Right ventricle myocardium superior (tissue), 1 donor: ENCODE measurements at regions not wholly inside any gene's neighbourhood (a gene's known extent, or its start where the extent isn't known, plus 50 kb on each side); places are given as distances from the start of the nearest gene placed in this dataset.
A peak's percentile ranks its signal among the peaks of the same experiment; 100 is the strongest.

Source experiments
- ATAC-seq: fragments of 200-7000 bp; cut with Tn5 transposase; one replicate; pipeline ENCODE4 v1.9.1; 2020; ENCODE audit warnings: mild to moderate bottlenecking; ENCODE audit not compliant: poor library complexity
- DNase-seq: peaks from one replicate; pipeline ENCODE4 v3.0.0-alpha.2; 2020
- intact Hi-C: fragments of 100-400 bp; cut with DNase I; formaldehyde crosslinking; loops from one replicate; pipeline ENCODE4 v1.11.2; 2022
- donor health status: DM: no; HTN: yes; CAD: no; lungs with severe emphysema.

DNA sequence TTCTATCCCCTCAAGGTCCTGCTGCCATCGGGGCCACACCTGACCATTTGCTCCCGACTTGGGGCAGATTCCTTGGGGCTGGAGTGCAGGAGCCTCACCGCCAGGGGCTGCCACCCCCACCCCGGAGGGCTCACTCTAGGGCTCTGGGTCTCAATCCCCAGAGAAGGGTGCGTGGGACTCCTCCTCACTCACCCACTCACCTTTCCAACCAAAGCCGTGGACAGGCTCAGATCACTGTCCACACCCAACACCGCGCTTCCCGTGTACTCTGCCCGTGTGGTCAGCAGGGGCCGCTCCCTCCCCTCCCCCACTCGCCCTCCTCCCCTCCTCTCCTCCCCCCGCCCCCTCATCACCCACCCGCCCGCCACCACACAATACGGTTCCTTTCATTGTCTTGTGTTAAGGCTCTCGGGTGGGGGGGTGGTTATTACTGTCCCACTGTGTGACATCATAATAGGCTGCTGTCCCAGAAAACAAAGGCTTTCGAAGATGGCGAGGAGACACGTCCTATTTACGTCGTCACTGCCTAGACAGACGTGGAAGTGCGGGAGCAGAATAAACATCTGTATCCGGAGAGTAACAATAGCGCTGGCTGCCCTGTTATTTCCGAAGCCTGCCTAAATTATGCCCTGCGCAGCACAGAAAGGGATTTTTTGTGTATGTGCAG is 85.8 kb downstream of the YTHDF1 start:
- ATAC-seq, result no peak
- DNase-seq, result no peak

DNA sequence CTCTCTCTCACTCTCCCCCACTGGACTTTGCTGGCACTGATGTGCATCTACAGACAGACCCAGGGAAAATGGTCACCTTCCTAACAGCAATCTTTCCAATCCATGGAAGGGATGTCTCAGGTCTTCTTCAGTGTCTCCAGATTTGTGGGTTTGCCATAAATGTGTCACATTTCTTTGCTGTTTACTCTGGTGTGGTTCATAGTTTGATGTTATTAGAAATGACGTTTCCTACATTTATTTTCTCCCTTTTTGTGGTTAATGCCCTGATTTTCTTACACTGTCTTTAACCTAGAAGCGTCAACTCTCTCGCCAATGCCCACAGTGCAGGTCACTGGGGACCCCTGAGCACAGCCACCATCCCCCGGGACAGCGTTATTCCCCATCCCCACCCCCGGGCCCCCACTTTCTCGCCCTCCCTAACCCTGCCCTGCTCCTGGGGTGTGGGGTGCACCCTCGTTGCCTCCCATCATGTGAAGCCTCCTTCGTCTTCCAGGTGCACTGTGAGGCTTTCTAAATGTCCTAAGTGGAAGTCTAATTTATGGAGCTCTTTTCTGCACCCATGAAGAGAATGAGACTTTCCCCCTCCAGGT is 86.5 kb downstream of the YTHDF1 start:
- no peak for DNase-seq
- intact Hi-C loops, result no loop called here
- ATAC-seq, result no peak

More for the DNA sequence above, 85.8 kb downstream of the YTHDF1 start:
- intact Hi-C loops, result no loop called here

DNA sequence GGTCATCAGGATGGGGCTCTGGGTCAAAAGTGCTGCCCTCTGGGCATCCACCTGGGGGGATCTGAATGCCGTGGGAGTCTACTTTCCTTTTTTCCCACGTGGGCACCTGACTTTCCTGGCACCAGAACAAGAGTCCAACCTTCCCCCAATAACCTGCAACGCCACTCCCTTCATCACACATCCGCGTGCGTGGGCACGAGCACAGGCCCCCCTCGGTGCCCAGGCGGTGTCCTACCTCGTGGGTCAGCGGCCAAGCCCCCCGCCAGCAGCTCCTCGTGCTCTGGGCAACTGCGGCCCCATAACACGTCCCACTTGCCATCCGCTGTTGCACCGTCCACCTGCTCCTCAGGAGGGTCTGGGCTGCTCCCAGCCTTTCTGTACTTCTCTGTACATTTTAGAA is 87.0 kb downstream of the YTHDF1 start:
- intact Hi-C loops, result no loop called here
- DNase-seq (no peak), ATAC-seq (no peak)

DNA sequence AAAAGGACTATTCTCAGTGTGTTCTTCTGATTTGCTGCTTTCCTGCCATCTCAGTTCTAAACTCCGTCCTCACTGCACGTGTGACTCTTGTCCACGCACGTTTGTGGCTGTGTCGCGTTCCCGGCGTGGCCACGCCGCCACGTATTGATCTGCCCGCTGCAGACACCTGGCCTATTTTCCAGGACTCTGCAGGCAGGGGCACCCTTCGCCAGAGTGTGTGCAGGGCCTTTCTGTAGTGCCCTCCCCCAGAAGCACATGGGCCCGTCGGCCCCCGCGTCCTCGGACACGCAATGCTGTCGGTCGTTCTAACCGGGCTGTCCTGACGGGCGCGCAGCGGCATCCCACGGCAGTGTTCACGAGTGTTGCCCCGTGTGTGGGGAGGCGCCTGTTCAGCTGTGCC is 87.6 kb downstream of the YTHDF1 start:
- intact Hi-C loops, result no loop called here
- DNase-seq (peak; percentile 28), ATAC-seq (no peak)

DNA sequence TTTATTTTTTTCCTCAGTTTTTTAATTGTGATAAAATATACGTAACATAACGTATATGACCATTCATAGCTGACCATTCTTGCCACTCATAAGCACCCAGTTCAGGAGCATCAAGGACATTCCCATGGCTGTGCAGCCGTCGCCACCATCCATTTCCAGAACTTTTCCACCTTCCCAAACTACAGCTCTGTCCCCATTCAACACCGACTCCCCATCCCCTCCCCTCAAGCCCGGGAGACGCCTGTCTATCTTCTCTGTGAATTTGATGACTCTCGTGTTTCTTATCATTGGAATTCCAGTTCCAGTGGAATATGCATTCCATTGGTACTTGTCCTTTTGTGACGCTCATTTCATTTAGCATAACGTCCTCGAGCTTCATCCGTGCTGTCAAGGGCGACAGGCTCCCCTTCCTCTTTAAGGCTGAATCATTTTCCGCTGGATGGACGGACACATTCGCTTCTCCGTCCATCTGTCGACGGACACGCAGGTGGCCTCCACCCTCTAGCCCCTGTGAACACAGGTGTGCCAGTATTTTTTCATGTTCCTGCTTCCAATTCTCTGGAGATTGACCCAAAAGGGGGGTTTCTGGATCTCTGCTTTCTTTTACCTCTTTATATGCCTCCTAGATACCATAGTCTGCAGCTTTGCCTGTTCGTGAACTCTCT is 88.1 kb downstream of the YTHDF1 start:
- no peak for ATAC-seq
- intact Hi-C loops, result no loop called here
- DNase-seq, result no peak

DNA sequence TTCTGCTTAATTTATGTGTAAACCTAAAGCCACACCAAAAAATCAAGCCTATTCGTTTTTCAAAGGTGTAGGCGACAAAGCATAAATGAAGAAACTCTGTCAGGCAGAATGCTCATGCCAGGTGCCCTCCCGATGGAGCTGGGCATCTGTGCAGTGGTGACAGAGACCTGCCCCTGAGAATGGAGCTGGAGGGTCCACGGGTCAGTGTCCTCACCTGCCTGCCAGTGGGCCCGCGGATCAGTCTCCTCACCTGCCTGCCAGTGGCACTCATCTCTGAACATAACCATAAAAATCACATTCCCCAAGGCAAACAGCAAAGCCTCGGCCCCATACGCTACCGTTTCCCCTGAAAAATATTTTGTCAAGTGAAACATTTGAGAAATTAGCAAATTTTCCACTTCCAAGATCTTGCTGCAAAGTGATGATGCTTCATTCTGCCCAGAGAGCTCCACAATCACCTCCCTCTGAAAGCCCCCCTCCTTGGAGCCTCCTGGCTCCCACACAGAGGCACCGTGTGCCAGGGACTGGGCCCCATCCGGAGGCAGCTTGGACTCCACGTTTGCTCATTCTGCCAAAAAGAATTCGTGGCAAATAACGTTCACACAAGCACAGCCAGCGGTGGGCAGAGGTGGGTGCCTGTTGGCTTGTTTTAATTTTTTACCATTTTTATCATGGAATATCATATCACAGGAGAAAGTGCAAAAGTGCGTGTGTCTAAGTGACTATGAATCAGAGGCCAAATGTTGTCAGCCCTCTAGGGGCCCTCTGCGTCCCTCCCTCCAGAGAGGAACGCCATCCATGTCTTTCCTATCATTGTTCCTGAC is 88.8 kb downstream of the YTHDF1 start:
- intact Hi-C loops, result no loop called here
- ATAC-seq, result no peak
- DNase-seq, result peak; percentile 17

DNA sequence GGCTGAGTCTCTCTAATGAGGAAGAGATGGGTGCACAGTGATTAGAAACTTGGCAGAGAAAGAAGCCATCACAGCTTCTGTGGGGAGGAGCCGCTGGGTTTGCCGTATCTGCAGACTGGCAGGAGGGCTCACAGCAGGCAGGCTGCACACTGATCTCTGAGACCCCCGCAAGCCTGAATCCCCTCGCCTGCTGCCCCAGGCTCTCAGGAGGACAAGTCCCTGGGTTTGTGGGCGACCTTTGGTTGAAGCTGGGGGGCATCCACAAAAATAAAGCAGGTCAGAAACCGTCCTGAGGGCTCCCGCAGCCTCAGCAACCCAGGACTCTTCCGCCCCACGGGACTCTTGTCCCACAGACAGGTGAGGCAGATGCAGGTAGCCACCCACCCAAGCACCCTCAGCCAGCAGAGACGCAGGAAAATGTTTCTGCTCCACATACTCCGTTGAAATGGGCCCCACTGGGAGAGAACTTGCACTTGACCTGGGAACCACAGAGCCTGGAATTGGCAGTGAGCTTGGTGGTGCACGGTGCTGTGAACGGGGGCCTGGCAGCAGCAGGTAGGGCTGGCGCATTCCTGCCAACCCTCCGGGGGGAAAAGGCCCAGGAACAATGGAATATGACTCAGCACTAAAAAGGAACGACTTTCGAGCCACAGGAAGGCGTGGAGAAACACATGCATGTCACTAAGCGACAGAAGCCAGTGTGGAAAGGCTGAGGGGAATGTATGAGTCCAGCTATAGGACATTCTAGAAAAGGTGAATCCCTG is 89.9 kb downstream of the YTHDF1 start:
- peak; percentile 11 for DNase-seq
- ATAC-seq, result no peak
- intact Hi-C loops, result no loop called here

DNA sequence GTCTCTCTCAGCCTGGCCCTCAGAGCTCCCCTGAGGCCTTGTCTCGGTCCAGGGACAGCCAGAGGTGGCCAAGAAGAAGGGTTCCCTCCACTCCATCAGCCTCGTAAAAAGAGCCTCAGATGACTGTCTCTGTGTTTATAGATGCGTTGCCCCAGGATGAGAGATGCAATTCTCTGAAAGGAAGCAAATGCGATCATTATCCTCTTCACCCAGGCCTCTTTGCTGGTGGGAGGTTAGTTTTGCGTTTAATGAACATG is 90.4 kb downstream of the YTHDF1 start:
- intact Hi-C loops, result no loop called here
- ATAC-seq (no peak), DNase-seq (no peak)

DNA sequence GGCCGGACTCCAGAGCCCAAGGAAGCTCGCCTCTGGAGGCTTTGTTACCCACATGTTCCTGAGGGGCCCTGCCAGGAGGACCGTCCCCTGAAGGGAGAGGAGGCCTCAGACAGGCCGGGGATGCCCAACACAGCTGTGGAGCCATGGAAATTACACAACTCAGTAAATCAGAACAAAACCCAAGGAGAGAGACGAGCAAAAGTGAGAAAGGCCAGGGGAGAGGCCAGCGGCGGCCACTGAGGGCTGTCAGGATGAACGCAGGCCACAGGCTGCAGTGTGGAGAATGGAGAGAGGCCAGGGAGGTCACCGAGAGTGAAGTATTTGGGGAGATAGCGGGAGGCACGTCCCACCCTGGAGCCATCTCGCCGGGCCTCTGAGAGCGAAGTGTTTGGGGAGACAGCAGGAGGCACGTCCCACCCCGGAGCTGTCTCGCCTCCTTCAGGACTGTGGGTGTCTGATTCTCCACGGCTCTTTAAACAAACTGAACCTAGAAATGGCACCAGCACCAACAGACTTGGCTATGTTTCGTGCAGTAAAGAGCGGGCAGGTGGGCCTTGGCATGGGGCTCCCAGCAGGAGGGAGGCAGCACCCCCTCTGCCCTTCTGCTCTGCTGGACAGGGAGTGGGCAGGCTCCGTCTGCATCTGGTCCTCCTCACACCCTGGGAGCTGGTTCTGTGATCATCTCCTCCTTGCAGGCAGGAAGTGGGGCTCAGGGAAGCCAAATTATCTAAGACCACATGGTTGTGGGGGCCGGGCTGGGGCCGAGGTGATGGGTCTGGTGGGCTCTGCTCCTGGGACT is 91.0 kb downstream of the YTHDF1 start:
- ATAC-seq (no peak), DNase-seq (peak; percentile 6)
- intact Hi-C loops, result no loop called here

DNA sequence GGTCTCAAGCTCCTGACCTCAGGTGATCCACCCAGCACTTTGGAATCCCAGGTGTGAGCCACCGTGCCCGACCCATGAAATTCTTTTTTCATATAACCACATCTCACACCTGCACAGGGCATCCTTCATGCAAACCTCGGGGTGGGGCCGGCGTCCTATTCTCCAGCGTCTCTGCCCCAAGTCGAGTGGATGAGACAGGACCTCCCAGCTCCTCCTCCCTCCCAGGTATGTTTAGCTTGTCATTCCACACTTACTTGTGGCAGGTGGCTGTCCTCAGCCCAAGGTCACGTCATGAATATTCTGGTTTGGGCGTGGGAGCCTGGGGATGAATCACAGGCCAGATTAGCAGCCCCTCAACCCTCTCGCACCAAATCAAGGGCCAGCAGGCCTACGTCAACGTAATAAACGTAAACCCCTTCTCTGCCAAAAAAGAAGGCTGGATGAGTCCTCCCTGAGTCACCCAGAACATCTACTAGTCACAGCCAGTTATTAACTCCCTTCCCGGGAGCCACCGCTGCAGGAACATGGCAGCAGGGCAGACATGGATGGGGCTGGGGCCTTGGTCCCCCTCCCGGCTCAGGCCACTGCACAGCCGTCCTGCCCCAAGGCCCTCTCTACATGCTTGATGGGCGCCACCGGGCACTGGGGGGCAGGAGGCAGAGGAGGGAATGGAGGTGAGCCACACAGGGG is 91.7 kb downstream of the YTHDF1 start:
- intact Hi-C loops, result no loop called here
- DNase-seq, result peak; percentile 17
- no peak for ATAC-seq

DNA sequence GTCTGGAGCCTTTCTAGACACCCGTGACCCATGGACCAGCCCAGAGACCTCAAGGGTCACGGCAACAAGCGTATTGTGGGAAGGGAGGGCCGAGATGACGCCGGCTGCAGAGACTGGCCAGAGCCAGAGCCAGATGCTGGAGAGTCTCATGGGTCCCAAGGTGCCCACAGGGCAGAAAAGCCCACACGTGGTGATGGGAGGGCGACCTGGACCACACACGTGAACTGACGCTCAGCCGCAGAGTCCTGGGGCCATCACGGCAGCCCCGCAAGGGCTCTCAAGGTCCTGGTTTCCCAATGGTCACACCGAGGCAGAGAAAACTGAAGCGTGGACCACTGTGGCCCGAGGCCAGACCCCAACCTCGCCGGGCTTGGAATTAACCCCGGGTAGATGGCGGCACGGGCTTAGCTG is 92.6 kb downstream of the YTHDF1 start:
- DNase-seq (no peak), ATAC-seq (no peak)
- intact Hi-C loops, result no loop called here

DNA sequence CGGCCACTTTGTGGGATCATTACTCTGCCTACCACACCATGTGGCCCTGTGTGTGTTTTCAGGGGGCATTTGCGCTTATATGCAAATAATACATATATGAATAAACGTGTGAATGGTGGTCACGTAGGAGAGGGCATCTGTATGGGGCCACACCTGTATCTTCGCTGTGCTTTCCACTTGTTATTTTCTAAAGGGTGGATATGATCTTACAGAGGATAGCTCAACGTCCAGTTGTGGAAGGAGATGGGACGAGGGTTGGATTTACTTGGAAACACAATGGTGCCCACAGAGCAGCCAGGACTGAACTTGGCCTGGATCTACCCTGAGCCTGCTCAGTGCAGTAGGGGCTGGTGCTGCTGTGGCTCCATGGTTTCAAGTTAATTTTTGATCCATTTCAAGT is 93.3 kb downstream of the YTHDF1 start:
- intact Hi-C loops, result no loop called here
- no peak for DNase-seq
- no peak for ATAC-seq

DNA sequence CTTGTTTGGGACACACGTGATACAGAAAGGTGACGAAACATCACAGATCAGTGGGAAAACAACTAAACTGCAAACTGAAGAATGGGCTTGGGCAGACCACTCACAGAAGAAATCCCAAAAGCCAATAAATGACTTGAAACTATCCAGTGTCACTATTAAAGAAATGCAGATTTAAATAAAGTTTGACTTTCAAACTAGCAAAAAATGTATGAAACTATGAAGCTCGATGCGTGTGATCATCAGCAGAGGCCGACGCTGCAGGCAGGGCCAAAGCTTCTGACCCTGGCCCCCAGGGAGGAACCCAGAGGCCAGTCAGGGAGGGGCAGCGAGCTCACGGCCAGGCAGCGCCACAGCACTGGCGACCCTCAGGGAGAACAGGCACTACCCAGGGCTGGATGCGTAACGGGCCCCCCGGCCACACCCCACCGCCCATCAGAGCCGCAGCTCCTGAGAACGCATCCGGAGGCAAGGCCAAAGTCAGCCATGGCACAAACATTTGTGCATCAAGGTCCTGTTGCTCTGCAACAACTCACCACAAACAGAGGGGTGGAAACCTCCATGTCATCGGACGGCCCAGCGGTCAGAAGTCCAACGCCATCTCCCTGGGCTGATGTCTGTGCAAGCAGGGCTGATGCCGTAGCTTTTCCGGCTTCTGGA is 94.1 kb downstream of the YTHDF1 start:
- peak; percentile 24 for DNase-seq
- ATAC-seq, result no peak
- intact Hi-C loops, result no loop called here

DNA sequence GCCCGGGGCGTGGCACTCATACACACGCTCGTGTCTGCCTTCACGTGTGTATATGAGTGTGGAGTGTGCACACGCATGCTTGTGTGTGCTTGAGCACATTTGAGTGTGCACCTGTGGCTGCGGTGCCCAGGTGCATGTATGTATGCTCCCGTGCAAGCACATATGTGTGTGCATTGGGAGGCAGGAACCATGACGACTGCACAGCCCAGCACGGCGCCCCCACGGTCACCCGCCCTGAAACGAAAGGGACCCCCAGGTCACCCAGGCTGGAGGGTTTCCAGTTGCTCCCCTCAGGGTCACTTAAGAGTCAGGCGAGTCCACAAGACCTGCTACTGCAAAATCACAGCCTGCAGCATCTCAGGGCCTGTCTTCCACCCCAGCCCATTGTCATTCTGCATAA is 94.7 kb downstream of the YTHDF1 start:
- DNase-seq (peak; percentile 27), ATAC-seq (no peak)
- intact Hi-C loops, result no loop called here

DNA sequence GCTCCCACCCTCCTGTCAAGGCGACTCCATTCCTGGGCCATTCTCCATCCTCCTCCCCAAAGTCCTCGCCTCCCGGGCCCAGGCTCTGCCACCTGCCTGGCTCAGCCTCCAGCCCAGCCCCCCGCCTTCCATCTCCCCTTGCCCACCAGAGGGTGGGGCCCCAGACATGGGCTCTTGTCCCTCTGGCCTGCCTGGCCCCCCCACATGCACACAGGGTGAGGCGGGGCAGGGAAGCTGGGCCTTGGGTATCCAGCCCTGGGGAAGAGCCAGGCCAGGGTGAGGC is 95.2 kb downstream of the YTHDF1 start:
- intact Hi-C loops, result no loop called here
- ATAC-seq (no peak), DNase-seq (peak; percentile 8)

DNA sequence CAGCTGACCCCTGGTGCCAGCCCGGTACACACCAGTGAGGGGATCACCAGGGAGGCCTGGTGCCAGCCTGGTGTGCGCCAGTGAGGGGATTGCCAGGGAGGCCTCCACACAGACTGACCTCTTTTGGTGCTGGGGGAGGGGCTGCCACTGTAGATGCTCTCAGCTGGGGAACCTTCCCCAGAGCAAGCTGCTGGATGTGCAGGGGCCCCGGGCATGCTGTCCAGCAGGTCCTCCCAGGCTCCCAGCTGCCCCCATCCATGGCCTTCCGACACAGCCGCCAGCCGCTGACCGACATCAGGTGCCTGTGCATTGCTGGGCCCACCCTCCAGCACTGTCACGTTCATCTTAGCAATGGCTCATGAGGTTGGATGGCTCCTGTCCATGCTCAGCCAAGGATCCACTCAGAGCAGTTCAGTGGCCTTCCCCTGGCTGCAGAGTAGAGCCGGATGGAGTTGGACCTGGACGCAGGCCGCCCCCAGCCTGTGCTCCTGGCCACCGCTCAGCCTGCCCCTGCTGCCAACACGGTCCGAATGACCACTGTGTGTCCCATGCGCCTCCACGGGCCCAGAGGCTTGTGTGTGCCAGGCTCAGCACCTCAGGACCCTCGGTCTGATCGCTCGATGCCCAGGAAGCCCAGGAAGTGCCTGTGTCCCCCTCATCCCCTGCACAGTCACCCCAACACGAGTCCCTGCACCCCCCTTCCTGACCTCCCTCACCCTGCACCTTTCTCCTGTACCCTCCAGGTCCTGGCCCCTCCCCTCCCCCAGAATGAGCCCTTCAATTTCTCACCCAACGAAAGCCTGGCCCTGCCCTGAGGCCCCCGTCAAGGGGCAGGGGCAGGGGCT is 95.7 kb downstream of the YTHDF1 start:
- ATAC-seq, result no peak
- intact Hi-C loops, result no loop called here
- no peak for DNase-seq
